MCF 10A (cell line): ENCODE measurements at regions not wholly inside any gene's neighbourhood (a gene's known extent, or its start where the extent isn't known, plus 50 kb on each side); places are given as distances from the start of the nearest gene placed in this dataset.
A peak's percentile ranks its signal among the peaks of the same experiment; 100 is the strongest.

ENCODE experiments used
- BruUV-seq: library from RNA; stranded (reverse); fragments of 400-500 nt; replicated peaks from 2 replicates; lab custom pipeline; 2021; lab: Mats Ljungman, UMichigan
- CTCF ChIA-PET: fragments of 300-600 bp; sonication (Branson Sonifier 250); formaldehyde crosslinking; extraction: SDS; loops from one replicate; lab custom pipeline; 2021; ENCODE audit warnings: antibody characterized with exemption, inconsistent platforms; lab: Yijun Ruan, JAX
- POLR2A ChIA-PET: fragments of 300-600, 350-650 bp; sonication (Branson Sonifier 250); formaldehyde crosslinking; extraction: SDS; loops from one replicate; lab custom pipeline; 2020; ENCODE audit warnings: antibody characterized with exemption, inconsistent platforms; lab: Yijun Ruan, JAX
- DNase-seq: peaks from one replicate; pipeline ENCODE4 v3.0.0-alpha.2; 2018; ENCODE audit not compliant: unreplicated experiment
- H3K27ac Mint-ChIP-seq: one replicate; pipeline ENCODE4 v1.8.0; 2022; ENCODE audit warnings: mild to moderate bottlenecking, low read depth, mixed read lengths; ENCODE audit not compliant: unreplicated experiment
- H3K27me3 Mint-ChIP-seq: one replicate; pipeline ENCODE4 v1.8.0; 2022; ENCODE audit warnings: mixed read lengths; ENCODE audit not compliant: insufficient read depth, unreplicated experiment
- H3K36me3 Mint-ChIP-seq: one replicate; pipeline ENCODE4 v1.8.0; 2022; ENCODE audit warnings: mild to moderate bottlenecking, moderate library complexity, mixed read lengths; ENCODE audit not compliant: insufficient read depth, unreplicated experiment
- H3K4me1 Mint-ChIP-seq: one replicate; pipeline ENCODE4 v1.8.0; 2022; ENCODE audit warnings: mixed read lengths; ENCODE audit not compliant: insufficient read depth, unreplicated experiment
- H3K4me3 Mint-ChIP-seq: one replicate; pipeline ENCODE4 v1.8.0; 2022; ENCODE audit warnings: mild to moderate bottlenecking, moderate library complexity, mixed read lengths; ENCODE audit not compliant: unreplicated experiment
- H3K9me3 Mint-ChIP-seq: one replicate; pipeline ENCODE4 v1.8.0; 2022; ENCODE audit warnings: mixed read lengths; ENCODE audit not compliant: unreplicated experiment
- CTCF ChIP-seq: fragments of 200-600 bp; IDR thresholded peaks from one replicate; pipeline ENCODE4 v1.8.0; 2022; ENCODE audit warnings: antibody characterized with exemption, mild to moderate bottlenecking; ENCODE audit not compliant: unreplicated experiment
- intact Hi-C: fragments of 100-400 bp; cut with micrococcal nuclease; formaldehyde crosslinking; loops from 2 replicates; pipeline ENCODE4 v1.14.1; 2022

GRCh38 chr2:175730050-175730449 is 272.0 kb downstream of the LNPK start:
- Mint-ChIP-seq H3K36me3 (no peaks in the 10 kb centered on the region), H3K4me1 (peaks cover 12% of the 10 kb centered on the region), H3K9me3 (no peaks in the 10 kb centered on the region), H3K4me3 (no peak overlapping the region), H3K27ac (no peak overlapping the region), H3K27me3 (no peaks in the 10 kb centered on the region)
- no TSS peak for BruUV-seq
- DNase-seq, result no peak
- intact Hi-C loops, result loop anchor here (10.0 kb wide), 1 partner anchor 125 kb away; no protein-coding TSS in a partner anchor
- ChIA-PET POLR2A (no interaction called here), CTCF (interaction anchor here (0.6 to 0.7 kb wide), 2 partner anchors 41 to 436 kb away, joined by 3 read pairs; no protein-coding TSS in a partner anchor)
- no peak for TF ChIP-seq CTCF

GRCh38 chr2:175729049-175729706 is 272.9 kb downstream of the LNPK start:
- Mint-ChIP-seq H3K4me1 (peaks cover 12% of the 10 kb centered on the region), H3K4me3 (no peak overlapping the region), H3K9me3 (no peaks in the 10 kb centered on the region), H3K27me3 (no peaks in the 10 kb centered on the region), H3K27ac (no peak overlapping the region), H3K36me3 (no peaks in the 10 kb centered on the region)
- POLR2A ChIA-PET, result interaction anchor here (0.8 kb wide), 1 partner anchor 608 kb away, joined by 3 read pairs; no protein-coding TSS in a partner anchor
- no peak for DNase-seq
- BruUV-seq, result no TSS peak
- CTCF ChIA-PET, result interaction anchor here (0.7 kb wide), 2 partner anchors 42 to 77 kb away, joined by 3 read pairs; no protein-coding TSS in a partner anchor
- TF ChIP-seq CTCF, result no peak
- intact Hi-C loops, result no loop called here

- Mint-ChIP-seq H3K27ac (no peak overlapping the region), H3K4me1 (peaks cover 12% of the 10 kb centered on the region), H3K36me3 (no peaks in the 10 kb centered on the region), H3K9me3 (no peaks in the 10 kb centered on the region), H3K4me3 (no peak overlapping the region), H3K27me3 (no peaks in the 10 kb centered on the region)
- intact Hi-C loops, result no loop called here
- CTCF ChIA-PET, result interaction anchor here (0.7 kb wide), 1 partner anchor 78 kb away, joined by 3 read pairs; no protein-coding TSS in a partner anchor
- no TSS peak for BruUV-seq
- POLR2A ChIA-PET, result no interaction called here
- TF ChIP-seq CTCF, result no peak
- DNase-seq, result no peak
Observed at GRCh38 chr2:175728032-175728431, 274.0 kb downstream of the LNPK start.

GRCh38 chr2:175726223-175726622 is 275.8 kb downstream of the LNPK start:
- no peak for TF ChIP-seq CTCF
- H3K9me3 Mint-ChIP-seq, result no peaks in the 10 kb centered on the region
- no peaks in the 10 kb centered on the region for H3K27me3 Mint-ChIP-seq
- ChIA-PET CTCF (no interaction called here), POLR2A (no interaction called here)
- intact Hi-C loops, result no loop called here
- no TSS peak for BruUV-seq
- DNase-seq, result peak; percentile 42
- no peak overlapping the region for H3K27ac Mint-ChIP-seq
- H3K4me3 Mint-ChIP-seq, result no peak overlapping the region
- H3K36me3 Mint-ChIP-seq, result no peaks in the 10 kb centered on the region
- H3K4me1 Mint-ChIP-seq, result peaks cover 12% of the 10 kb centered on the region
